ENCODE measurements at regions not wholly inside any gene's neighbourhood (a gene's known extent, or its start where the extent isn't known, plus 50 kb on each side); places are given as distances from the start of the nearest gene placed in this dataset.
"Not testable (repeated sequence)": the region's sequence is repeated elsewhere in the genome, so short reads cannot be mapped to it uniquely, and the experiment has no call there.

DNA sequence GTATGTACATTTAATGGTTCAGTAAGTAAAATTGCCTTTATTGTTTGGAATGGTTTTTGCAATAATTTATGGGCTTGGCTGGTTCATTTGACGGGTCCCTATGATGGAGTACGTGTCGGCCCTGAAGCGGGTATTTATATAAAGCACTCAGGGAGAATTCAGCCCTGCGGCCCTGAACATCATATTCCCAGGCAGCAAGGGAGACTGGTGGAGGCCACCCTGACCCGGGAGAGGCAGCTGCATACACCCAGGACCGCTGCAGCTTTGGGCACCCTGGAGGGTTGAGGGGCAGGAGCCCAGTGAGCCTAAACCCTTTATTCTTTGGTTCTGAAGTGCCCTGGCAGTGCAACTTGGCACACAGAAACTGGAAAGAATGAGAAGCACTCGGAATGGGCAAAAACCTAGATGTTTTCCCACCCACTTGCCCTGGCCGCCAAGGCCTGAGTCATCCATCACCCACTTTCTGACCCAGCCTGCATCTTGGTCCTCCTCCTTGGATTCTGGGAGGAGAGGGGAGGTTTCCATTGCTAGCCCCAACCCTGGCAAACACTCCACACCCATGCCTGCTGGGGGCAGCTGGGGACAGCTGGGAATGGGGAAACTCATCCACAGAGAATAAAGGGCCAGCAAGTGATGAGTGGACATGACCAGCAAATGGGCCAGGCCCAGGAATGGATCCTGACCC is 162.2 kb upstream of the TNRC6C start:
- DNase-seq (ENCODE audit: low read depth) = no peak

DNA sequence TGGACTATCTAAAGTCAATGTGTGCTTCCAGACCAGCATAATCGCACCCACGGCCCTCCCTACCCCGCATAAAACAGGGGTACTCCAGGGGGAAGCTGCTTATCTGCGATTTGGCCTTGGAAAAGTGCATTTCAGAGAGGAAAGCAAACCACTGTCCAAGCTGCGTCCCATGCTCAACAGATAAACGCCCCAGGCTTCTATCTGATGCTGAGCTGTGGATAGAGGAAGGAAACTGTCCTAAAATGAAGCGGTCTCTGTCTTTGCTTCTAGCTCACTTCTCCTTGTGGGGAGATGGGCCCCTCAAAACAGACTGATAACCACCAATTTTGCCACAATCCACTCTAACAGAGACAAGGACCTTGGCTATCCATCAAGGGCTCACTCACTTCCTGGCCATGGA is 160.5 kb upstream of the TNRC6C start:
- no peak for DNase-seq (ENCODE audit: low read depth)

DNA sequence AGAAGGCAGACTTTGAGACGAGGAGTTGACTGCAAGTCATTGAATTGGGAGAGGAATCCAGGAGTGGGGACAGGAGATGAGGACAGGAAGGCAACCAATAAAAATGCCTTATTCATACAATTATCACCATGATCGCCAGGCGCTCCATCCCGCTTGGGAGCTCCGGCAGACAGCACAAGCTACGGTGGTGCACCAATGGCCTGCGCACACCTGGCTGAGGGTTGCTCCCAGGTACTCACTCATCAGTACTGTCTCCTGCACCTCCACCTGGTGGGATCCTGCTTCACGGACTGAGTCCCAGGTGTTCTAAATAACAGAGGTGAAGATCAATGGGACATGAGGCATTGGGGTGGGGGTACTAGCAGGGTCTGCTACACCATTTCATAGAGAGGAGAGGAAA is 160.0 kb upstream of the TNRC6C start:
- DNase-seq (ENCODE audit: low read depth) = no peak

DNA sequence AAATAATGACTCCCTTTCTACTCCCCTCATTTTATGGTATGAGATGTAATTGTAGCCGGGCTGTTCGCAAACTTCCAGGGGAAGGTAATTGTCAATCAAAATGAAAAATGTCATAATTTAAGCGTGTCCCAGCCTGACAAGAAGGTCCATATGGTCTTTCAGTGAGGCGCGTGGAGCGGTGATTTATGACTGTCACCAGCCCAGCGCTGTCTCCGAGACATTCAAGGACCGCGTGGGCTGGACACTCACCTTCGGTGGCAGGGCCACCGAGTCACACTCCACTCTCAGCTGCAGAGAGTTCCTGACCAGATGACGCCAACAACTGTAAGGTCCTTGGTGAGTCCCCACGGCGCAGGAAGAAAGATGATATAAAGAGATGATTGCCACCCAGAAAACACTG is 157.7 kb upstream of the TNRC6C start:
- DNase-seq (ENCODE audit: low read depth) = no peak

DNA sequence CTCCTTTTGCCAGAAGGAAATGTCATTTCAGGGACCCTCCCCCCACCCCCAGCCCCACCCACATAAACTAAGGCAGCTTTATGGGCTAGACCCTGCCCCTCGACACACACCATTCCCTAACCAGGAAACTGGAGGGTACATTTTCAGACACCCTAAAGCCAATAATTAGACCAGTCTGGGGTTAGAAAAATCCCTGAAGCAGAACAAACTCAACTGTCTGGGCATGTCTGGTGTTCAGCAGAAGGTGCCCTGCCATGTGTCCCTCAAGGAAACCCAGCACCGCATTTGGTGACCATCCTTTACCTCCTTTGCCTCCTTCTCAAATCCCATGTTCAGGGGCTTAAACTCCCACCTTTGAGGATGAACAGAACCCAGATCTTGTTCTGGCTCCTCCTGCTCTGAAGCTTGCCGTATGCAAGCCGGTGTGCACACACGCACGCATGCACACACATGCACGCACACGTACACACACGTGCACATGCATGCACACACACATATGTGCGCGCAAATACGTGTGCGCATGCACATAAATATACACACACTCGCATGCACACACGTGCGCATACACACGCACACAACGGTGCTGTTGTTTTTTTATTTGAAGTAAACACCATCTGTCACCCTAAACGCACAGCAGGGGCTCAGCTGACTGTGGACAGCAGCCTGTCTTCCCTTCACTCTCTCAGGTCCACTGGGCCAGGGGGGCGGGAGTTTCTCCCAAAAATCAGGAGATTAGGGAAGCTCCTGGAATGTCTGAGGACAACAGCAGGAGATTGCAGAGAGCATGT is 156.8 kb upstream of the TNRC6C start:
- DNase-seq (ENCODE audit: low read depth) = no peak

DNA sequence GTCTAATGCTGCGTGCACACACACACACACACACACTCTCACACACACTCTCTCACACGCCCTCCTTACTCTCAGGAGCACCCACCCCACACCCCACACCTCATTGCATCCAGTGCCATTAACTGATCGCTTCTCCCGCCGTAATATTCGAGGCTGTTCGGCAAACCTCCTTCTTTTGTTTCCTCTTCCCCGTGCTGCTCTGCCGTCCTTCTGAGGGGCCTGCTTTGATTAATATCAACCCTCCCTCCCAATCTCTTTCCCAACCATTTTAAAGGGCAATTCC is 156.2 kb upstream of the TNRC6C start:
- DNase-seq (ENCODE audit: low read depth) = no peak

DNA sequence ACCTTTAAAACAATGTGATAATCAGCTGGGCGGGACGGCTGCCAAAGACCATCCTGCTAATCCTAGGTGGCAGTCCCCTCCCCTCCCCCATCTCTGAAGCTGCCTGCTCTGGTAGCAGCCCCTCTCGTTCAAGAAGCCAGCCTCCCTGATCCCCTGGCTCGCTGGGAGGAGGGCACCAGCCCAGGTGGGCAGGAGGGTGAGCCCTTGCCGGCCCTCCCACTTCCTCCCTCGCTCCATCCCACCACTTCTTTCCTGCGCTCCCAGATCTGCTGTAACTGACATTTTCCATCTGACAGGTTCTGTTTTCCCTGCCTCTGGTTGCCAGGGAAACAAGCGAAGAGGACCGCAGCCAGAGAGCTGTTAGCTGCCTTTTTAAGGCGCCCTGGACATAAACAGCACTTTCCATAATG is 155.7 kb upstream of the TNRC6C start:
- DNase-seq (ENCODE audit: low read depth) = no peak

DNA sequence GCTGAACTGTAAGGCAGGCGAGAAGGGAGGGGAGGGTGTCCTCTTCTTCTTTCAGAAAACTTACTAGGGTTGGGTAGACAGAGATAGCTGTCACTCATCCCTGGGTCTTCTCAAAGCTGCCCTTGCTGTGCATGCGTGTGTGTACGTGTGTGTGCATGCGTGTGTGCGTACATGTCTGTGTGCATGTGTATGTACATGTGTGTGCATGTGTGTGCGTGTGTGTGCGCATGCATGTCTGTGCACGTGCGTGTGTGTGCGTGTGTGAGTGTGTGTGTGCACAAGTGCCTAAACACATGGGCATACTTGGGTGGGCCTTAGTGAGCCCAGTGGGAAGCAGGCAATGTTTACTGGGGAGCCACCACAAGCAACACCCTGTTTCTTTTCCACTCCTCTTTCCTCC is 154.8 kb upstream of the TNRC6C start:
- DNase-seq (ENCODE audit: low read depth) = no peak

DNA sequence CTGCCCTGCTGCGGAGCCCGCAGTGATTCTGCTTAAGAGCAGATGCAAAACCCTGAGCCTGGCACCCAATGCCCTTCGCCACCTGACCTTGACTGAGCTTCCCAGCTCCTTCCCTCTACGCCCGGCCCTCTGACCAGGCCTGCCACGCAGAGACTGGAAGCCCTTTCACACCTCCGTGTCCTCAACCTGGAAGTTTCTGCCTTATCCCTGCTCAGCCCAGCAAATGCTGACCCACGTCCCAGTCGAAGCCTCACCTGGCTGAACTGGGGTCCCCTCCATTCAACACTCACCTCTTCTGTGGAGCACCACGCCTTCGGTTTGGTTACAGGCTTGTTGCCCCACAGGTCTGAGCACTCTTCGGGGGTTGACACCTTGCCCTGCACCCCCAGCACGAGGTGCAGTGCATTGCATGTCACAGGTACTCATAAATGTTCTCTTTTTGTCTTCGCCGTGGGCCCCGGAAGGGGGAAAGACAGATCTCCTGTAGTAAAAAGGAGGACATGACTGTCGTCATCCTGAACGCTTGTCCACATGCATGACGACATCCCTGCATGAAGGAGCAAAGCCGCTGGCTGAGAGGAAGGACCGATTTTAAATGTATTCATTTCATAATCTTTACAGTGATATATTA is 153.6 kb upstream of the TNRC6C start:
- DNase-seq (ENCODE audit: low read depth) = no peak

DNA sequence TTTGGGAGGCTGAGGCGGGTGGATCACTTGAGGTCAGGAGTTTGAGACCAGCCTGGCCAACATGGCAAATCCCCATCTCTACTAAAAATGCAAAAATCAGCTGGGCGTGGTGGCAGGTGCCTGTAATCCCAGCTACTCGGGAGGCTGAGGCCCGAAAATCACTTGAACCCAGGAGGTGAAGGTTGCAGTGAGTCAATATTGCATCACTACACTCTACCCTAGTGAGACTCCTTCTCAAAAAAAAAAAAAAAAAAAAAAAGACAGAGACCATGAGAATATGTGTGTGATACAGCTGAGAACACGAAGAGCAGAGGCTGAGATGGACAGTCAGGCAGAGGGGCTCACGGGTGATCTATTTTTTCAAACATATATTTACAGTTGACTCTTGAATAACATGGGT is 152.5 kb upstream of the TNRC6C start:
- not testable (repeated sequence) for DNase-seq (ENCODE audit: low read depth)

DNA sequence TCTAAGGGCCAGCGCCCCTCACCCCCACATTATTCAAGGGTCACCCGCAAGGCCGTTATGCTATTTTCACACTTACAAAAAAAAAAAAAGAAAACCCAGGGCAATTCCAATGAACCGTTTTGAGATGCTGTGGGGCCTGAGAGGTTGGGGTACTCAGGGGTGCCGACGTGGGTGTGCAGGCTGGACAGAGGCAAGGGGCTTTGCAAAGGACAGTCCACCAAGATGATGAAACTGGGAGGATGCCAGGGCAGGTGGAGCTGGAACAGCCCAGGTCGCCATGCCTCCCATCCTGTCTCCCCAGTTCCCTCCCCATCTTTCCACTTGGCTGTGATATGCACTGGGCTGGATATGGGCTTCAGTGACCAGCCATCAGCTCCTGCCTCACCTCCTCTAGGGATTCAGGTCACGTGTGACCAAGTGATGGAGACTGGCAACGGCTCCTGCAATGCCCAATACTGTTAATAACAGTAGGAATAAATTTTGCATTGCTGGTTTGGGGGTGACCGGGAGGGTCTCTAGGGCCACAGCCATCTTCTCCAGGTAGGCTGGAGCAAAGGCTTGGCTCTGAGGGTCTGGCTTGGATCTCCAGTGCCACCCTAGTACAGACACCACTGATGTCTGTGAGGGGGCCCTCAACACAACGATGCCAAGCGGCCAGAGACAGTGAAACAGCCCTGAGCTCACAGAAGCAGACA is 151.3 kb upstream of the TNRC6C start:
- DNase-seq (ENCODE audit: low read depth) = no peak

DNA sequence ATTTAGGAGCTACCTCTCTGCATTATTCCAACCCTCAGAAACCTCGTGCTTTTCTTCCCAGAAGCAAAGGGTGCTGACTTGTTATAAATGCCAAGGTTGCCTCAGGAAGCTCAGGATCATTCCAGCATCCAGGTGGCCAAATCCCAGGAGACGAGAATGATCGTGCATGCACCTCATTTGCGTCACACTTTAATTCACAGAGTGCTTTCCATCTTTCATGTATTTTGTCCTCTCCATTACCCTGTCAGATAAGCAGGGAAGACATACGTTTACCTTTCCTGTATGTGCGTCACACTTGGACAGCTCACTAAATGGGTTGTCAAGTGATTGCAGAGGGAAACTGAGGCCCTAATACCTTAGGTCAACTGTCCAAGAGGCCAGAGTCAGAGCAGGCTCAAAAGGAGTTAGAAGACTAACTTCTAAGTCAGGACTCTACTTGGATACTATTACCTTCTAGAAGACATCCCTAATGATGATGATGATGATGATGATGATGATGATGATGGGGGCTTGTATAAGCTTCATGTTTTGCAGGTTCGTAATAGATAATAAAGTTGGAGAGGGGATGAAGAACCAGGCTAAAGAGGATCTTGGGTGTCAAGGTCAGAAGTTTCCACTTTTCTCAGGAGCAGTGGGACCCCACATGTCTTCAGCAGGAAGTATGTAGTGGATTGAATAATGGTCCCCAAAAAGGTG is 150.6 kb upstream of the TNRC6C start:
- no peak for DNase-seq (ENCODE audit: low read depth)

DNA sequence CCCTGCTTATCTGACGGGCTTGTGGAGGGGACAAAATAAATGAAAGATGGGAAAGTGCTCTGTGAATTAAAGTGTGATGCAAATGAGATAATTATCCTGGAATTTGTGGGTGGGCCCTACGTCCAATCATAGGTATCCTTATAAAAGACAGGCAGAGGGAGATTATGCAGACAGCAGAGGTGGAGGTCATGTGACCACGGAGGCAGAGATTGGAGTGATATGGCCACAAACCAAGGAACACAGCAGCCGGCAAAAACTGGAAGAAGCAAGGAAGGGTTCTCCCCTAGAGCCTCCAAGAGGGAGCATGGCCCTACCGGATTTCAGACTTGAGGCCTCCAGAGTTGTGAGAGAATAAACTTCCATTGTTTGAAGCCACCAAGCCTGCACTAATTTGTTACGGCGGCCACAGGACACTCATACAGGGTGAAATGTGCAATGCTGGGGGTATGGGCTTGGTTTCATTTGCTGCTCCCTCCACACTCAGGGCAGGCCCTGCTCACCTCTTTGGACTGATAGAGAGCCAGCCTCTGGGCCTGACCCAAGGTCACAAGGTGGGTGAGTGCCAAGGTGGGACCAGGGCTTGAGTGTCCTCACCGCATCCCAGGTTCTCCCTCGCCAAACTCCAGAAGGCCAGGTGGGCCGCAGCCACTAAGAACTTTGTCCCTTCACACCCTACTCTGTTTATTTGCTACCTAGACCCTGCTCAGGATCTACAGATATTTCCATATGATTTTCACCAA is 149.6 kb upstream of the TNRC6C start:
- DNase-seq (ENCODE audit: low read depth) = no peak

DNA sequence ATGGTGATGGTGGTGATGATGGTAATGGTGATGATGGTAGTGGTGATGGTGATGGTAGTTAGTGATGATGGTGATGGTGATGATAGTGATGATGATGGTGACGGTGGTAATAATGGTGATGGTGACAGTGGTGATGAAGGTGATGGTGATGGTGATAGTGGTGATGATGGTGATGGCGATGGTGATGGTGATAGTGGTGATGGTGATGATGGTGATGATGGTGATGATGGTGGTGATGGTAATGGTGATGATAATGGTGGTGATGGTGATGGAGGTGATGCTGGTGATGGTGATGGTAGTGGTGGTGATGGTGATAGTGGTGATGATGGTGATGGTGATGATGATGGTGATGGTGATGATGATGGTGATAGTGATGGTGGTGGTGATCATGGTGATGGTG is 148.7 kb upstream of the TNRC6C start:
- DNase-seq (ENCODE audit: low read depth) = no peak

DNA sequence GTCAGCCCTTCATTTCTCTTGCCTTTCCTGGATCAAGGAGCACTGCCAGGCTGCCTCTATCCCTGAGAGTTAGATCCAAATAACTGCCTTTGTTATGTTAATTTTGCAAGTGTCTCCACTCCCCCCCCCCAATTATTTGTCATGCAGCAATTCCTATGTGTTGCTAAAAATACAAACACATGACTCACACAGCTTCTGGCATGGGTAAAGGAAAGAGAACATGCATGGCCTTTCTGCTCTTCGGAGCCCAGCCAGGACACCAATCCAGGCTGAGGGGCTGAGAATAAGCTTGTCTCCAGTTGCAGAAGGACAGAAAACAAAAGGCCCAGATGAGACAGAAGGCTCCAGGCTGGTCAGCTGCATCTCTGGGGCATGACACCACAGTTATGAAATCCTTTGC is 148.0 kb upstream of the TNRC6C start:
- DNase-seq (ENCODE audit: low read depth) = no peak

DNA sequence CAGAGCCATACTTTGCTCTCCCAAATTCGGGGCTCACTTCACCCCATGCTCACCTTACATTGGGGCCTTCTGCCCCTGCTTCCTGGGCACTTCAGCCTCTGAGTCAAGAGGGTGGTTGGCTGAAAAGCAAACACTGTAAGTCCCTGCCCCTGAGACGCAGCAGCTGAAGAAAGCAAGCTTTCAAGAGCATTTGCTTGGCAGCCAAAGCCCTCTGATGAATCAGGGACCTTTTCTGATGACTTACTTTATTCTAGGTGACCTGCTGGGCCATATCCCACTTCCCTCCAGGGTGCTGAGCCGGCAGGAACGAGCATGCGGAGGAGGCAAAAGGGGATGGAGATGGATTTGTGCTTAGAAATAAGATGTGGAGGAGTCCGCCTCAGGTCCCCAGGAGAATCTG is 147.0 kb upstream of the TNRC6C start:
- no peak for DNase-seq (ENCODE audit: low read depth)

DNA sequence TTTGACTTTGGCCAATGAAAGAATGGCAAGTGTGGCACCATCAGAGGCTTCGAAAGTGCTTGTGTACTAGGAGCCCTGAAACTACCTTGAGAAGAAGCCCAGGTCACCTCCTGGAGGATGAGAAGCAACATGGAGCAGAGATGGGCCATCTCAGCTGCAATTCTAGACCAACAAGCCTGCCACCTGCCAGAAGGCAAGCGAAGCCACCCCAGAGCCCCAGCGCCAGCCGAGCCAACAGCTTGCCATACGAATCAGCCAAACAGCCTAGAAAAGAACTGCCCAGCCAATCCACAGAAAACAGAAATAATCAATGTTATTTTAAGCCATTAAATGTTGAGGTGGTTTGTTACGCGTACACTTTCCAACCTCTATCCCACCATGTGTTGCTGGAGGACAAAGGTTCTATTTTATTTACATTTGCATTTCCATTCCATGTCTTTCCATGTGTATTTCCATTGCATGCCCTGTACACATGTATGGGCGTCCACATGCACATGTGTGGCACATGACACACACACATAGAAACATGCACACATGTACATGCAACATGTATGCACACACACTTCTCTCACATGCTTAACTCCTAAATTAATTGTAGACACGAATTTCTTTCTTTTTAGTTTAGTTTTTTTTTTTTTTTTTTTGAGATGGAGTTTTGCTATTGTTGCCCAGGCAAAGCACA is 144.3 kb upstream of the TNRC6C start:
- no peak for DNase-seq (ENCODE audit: low read depth)

DNA sequence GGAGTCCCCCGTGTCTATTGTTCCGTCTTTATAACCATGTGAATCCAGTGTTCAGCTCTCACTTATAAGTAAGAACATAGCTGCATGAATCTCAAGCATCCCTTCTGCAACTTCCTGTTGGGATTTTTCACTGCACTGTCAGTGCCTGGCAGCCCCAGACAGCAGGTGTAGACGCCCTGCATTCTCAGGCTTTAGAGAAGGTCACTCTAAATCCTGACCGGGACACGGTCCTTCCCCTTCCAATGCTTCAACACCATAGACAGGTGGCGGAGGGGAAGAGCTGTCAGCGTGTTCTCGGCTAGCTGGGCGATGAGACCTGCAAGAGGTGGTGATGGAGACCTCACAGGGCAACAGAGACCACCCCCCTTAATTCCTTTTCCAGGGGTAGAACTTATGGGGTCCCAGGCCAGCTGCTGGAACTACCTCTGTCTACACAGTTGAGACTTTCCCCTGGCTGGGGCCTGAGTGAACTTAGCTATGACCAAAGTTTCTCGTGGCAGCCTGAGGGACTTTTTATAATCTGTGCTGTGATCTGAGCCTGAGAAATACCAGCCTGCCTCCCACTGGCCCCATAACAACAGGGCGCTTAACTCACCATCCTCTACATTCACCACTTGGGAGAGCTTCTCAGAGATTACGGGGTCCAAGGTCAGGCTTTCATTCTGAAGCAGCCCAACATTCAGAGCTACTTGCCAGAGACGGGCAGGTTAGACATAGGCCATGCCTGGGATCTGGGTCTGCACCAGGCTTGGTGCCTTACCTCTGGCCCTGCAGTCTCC is 143.2 kb upstream of the TNRC6C start:
- DNase-seq (ENCODE audit: low read depth) = no peak

DNA sequence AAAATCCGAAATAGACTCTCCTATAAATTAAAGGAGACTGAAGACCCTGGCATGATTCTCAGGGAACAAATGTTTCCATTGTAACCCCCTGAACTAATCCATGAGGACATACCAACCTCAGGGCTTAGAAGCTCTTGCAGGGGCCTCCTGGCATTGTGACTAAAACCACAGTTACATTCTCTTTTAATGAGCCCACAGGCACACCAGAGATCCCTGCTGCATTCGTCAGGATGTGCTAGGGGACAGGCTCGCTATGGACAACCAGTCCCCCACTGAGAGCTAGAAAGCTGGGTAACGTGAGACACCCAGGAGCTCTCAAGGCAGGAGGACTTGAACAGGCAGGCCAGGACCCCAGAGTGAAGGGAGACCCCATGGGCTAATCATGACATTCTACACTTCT is 140.6 kb upstream of the TNRC6C start:
- no peak for DNase-seq (ENCODE audit: low read depth)

DNA sequence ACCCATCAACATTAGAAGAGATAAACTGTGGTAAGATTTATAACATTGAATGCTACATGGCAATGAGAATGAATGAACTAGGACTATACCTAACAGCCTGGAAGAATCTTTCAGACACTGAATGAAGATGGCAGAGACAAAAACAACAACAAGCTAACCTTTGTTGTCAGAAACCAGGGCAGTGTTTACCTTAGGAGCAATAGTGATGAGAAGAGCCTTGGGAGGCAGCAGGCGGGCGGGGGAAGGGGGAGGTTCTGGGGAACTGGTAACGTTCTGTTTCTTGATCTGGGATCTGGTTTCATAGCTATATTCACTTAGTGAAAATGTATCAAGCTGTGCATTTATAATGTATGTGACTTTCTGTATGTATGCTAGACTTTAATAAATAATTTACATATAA is 139.0 kb upstream of the TNRC6C start:
- no peak for DNase-seq (ENCODE audit: low read depth)

All from GM04504 (cell line).